ENCODE measurements at regions not wholly inside any gene's neighbourhood (a gene's known extent, or its start where the extent isn't known, plus 50 kb on each side); places are given as distances from the start of the nearest gene placed in this dataset.
"Not testable (repeated sequence)": the region's sequence is repeated elsewhere in the genome, so short reads cannot be mapped to it uniquely, and the experiment has no call there.

- Histone ChIP-seq H3K9me3 (no peaks in the 10 kb centered on the region), H3K4me3 (no peak overlapping the region), H3K4me1 (no peaks in the 10 kb centered on the region), H3K27ac (no peak overlapping the region), H3K27me3 (no peaks in the 10 kb centered on the region), H3K36me3 (no peaks in the 10 kb centered on the region)
- intact Hi-C loops (cut with DNase I) = no loop called here
- no peak for TF ChIP-seq CTCF (IDR thresholded peaks at IDR 0.05)
- no peak for DNase-seq (ENCODE audit: low spot score in 2 of 2)
Observed at GRCh38 chr4:72665171-72665968, 96.3 kb upstream of the ADAMTS3 start.

- Histone ChIP-seq H3K9me3 (no peaks in the 10 kb centered on the region), H3K4me1 (no peaks in the 10 kb centered on the region), H3K27me3 (no peaks in the 10 kb centered on the region), H3K27ac (no peak overlapping the region), H3K4me3 (no peak overlapping the region), H3K36me3 (no peaks in the 10 kb centered on the region)
- no peak for TF ChIP-seq CTCF (IDR thresholded peaks at IDR 0.05)
- intact Hi-C loops (cut with DNase I) = no loop called here
- DNase-seq (ENCODE audit: low spot score in 2 of 2) = no peak
Observed at GRCh38 chr4:72663828-72664227, 94.8 kb upstream of the ADAMTS3 start.

- Histone ChIP-seq H3K9me3 (no peaks in the 10 kb centered on the region), H3K4me1 (no peaks in the 10 kb centered on the region), H3K27ac (no peak overlapping the region), H3K4me3 (no peak overlapping the region), H3K27me3 (no peaks in the 10 kb centered on the region), H3K36me3 (no peaks in the 10 kb centered on the region)
- intact Hi-C loops (cut with DNase I) = no loop called here
- no peak for TF ChIP-seq CTCF (IDR thresholded peaks at IDR 0.05)
- DNase-seq (ENCODE audit: low spot score in 2 of 2) = no peak
Observed at GRCh38 chr4:72661830-72662229, 92.8 kb upstream of the ADAMTS3 start.

- no peaks in the 10 kb centered on the region for H3K27me3 ChIP-seq
- TF ChIP-seq CTCF (IDR thresholded peaks at IDR 0.05) = no peak
- H3K9me3 ChIP-seq = peaks cover 0 to 7% of the 10 kb centered on the region in 2 donors
- no peaks in the 10 kb centered on the region for H3K4me1 ChIP-seq
- intact Hi-C loops (cut with DNase I) = no loop called here
- no peak overlapping the region for H3K4me3 ChIP-seq
- H3K36me3 ChIP-seq = no peaks in the 10 kb centered on the region
- no peak for DNase-seq (ENCODE audit: low spot score in 2 of 2)
- H3K27ac ChIP-seq = no peak overlapping the region
Observed at GRCh38 chr4:72641611-72642010, 72.6 kb upstream of the ADAMTS3 start.

GRCh38 chr4:72636866-72637265 is 67.8 kb upstream of the ADAMTS3 start:
- H3K4me1 ChIP-seq; H3K9me3 ChIP-seq; H3K4me3 ChIP-seq; H3K27ac ChIP-seq; intact Hi-C loops (cut with DNase I); H3K27me3 ChIP-seq; H3K36me3 ChIP-seq; DNase-seq (ENCODE audit: low spot score in 2 of 2): not testable (repeated sequence)

GRCh38 chr4:72635931-72636330 is 66.9 kb upstream of the ADAMTS3 start:
- H3K4me3 ChIP-seq; intact Hi-C loops (cut with DNase I); H3K9me3 ChIP-seq; H3K36me3 ChIP-seq; DNase-seq (ENCODE audit: low spot score in 2 of 2); H3K4me1 ChIP-seq; H3K27ac ChIP-seq; H3K27me3 ChIP-seq: not testable (repeated sequence)

GRCh38 chr4:72632253-72632652 is 63.2 kb upstream of the ADAMTS3 start:
- H3K4me1 ChIP-seq; H3K27me3 ChIP-seq; H3K4me3 ChIP-seq; H3K36me3 ChIP-seq; H3K27ac ChIP-seq; H3K9me3 ChIP-seq; DNase-seq (ENCODE audit: low spot score in 2 of 2); intact Hi-C loops (cut with DNase I): not testable (repeated sequence)

Measured in ascending aorta (tissue), 2 donors.